GM10248 (cell line): ENCODE measurements at regions not wholly inside any gene's neighbourhood (a gene's known extent, or its start where the extent isn't known, plus 50 kb on each side); places are given as distances from the start of the nearest gene placed in this dataset.

Source experiments
- CTCF ChIA-PET: fragments of 300-600 bp; sonication (Branson Sonifier 250); formaldehyde crosslinking; extraction: SDS; loops from one replicate; lab custom pipeline; 2021; ENCODE audit warnings: antibody characterized with exemption; lab: Yijun Ruan, JAX
- POLR2A ChIA-PET: fragments of 350-650 bp; sonication (Branson Sonifier 250); formaldehyde crosslinking; extraction: SDS; loops from one replicate; lab custom pipeline; 2020; ENCODE audit warnings: antibody characterized with exemption; lab: Yijun Ruan, JAX
- DNase-seq: peaks from one replicate; pipeline ENCODE4 v3.0.0; 2012; ENCODE audit errors: extremely low spot score
- CTCF ChIP-seq: IDR thresholded peaks from 2 replicates; pipeline ENCODE4 v1.5.1; 2012; ENCODE audit warnings: mild to moderate bottlenecking, low read depth; ENCODE audit errors: extremely low read depth, missing control alignments, control extremely low read depth

DNA sequence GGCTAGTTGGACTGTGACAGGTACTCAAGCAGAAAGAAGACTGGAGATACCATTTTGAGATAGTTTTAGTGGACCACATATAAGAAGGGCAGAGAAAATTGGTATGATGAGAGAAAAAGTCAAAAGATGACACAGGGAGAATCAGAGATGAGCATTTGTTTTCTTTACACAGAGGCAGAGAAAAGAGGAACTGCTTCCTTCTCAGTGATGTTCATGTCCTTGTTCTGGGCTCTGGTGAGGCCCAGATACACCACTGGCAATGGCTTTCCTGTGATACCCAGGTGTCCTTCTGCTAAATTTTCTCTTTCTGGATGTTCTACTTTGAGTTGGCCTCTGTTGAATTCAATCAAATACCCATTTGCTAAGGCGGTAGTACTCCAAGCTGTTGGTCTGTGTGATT is 1782.7 kb upstream of the SEL1L start:
- DNase-seq = no peak
- POLR2A ChIA-PET = no interaction called here
- TF ChIP-seq CTCF = no peak
- CTCF ChIA-PET = interaction anchor here (2.4 kb wide), 1 partner anchor 16 kb away, joined by 7 read pairs; no protein-coding TSS in a partner anchor

DNA sequence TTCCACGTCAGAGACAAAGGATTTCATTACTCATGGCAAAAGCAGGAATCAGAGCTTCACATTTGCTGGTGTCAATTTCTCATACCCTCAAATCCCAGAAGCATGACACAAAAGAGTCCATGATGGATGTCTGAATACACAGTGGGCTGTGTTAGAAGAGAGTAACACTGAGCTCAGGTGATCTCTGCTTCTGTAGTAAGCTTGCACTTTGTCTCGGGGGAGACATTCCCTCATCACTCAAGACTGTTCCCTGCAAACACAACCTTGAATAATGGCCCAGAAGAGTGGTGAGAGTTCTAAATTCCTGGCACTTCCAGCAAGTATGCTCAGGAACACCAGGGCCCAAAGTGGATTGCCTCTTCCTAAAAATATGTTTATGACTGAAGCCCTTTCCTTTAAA is 1787.2 kb upstream of the SEL1L start:
- no peak for DNase-seq
- CTCF ChIA-PET = no interaction called here
- POLR2A ChIA-PET = no interaction called here
- no peak for TF ChIP-seq CTCF

GRCh38 chr14:83331513-83331912 is 1797.9 kb upstream of the SEL1L start:
- no peak for DNase-seq
- no peak for TF ChIP-seq CTCF
- POLR2A ChIA-PET = no interaction called here
- CTCF ChIA-PET = interaction anchor here (1.0 kb wide), 1 partner anchor 8 kb away, joined by 3 read pairs; no protein-coding TSS in a partner anchor

GRCh38 chr14:83342590-83342989 is 1808.9 kb upstream of the SEL1L start:
- ChIA-PET CTCF (interaction anchor here (1.4 kb wide), 1 partner anchor 11 kb away, joined by 4 read pairs; no protein-coding TSS in a partner anchor), POLR2A (no interaction called here)
- no peak for DNase-seq
- TF ChIP-seq CTCF = no peak

DNA sequence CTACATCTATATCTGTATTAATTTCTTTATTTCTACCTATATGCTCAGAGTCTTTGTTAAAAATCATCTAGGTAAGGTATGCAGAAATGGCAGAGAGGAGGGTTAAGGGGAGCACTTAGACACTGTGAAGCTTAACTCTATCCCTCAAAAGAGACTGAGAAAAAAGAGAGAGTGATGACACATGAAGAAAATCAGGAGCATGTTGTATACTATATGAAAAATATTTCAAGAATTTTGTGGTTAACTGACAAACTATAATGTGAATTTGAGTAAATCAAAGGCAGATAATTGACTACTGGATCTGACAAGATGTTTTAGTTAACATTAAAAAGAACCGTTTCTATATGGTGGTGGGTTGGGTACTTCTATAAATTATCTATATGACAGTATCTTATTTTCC is 1814.2 kb upstream of the SEL1L start:
- ChIA-PET CTCF (no interaction called here), POLR2A (no interaction called here)
- DNase-seq = no peak
- TF ChIP-seq CTCF = no peak

DNA sequence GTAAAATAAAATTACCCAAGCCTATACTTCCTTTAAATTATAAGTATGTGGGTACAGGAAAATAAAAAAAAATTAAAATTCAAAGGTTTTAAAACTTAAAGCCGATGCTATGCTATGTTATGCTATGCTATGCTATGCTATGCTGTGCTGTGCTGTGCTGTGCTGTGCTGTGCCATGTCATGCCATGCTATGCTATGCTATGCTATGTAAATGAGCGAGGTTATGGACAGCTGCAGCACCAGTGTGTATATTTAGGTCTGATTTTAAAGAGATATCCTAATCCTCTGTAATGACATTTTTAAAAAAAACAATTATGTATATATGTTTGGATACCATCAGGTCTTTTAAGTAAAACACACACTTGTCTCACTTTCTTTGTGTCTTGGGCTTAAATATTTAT is 1822.0 kb upstream of the SEL1L start:
- no peak for DNase-seq
- ChIA-PET POLR2A (no interaction called here), CTCF (no interaction called here)
- TF ChIP-seq CTCF = no peak

DNA sequence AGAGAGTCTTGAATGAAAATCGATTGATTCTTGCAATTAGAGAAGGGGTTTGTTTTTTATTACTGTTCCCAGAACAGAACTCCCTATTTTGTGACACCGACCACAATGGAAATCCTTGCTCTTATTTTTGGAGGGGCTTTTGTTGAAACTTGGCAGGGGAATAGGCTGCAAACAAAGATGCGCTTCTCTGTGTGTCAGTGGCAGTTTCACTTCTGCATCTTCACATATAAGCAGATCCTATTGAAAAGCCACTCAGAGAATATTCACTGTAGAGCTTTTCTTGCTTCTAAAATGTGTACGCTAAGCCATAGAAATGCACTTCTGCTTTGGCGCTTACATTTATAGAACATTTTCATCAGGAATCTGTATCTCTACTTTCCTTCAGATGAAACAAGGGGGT is 1822.4 kb upstream of the SEL1L start:
- ChIA-PET POLR2A (no interaction called here), CTCF (no interaction called here)
- no peak for TF ChIP-seq CTCF
- DNase-seq = no peak
